CD4-positive, alpha-beta T cell treated with Interleukin-4 for 1 hour (primary cell): ENCODE measurements at regions not wholly inside any gene's neighbourhood (a gene's known extent, or its start where the extent isn't known, plus 50 kb on each side); places are given as distances from the start of the nearest gene placed in this dataset.
"Not testable (repeated sequence)": the region's sequence is repeated elsewhere in the genome, so short reads cannot be mapped to it uniquely, and the experiment has no call there.

ENCODE experiments used
- DNase-seq, 2 donors: peaks; one replicate each; pipeline ENCODE4 v3.0.0-alpha.2; 2020 to 2022

DNA sequence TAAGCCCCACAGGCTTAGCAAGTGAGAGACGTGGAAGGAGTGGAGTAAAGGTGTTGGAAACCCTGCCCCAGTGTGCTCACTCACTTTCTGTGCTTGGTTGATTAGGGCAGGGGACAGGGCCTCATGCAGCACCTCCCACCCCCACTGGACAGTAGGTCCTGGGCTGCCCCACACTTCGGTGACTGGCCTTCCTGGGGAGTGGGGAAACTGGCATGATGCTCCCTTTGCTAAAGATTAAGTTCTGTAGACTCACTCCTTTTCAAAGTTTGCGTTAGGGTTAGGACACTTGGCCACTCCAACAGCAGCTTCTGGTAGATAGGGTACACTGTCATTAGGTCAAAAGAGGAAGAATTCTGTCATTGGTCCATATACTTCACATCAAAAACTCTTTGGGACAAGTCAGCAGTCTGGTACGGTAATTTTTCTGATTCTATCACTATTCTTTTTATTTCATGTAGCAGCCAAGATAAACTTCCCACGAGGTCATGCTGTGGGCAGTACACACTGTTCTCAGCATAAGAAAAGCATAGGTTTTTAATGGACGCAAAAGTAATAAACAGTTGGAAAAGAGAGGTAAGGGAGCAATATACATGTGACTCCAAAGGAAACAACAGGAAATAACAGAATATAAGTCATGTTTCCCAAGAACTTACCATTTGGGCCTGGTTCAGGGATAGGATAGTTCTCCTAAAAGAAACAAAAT lies 106.6 kb upstream of the TERB2 start:
- DNase-seq, result not testable (repeated sequence)

DNA sequence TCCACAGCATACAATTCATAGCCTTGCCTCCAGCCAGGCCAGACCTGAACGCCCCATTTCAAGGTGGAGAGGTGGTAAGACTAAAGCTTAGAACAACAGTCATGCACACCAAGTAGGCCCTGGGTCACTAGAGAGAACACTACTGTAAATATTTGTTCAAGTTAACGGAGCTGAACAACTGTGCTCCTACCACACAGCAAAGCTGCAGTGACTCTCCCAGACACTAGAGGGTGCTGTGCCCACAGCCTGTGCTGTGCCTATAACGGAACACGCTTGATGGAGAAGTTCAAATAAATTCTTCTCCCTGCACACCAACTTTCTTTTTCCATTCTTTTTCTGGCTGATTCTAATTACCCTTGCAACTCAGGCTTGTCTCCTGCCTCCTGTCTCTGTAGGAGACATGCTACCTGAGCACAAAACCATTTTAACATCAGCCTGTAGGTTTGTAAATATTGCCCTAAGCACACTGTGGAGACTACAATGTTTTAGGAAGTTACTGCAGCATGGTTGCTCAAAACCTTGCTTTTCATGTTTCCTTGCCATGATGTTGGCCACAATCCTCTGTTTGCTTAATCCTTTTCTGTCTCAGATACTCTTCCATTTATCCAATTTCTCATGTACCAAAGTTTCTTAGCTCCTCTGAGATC lies 103.1 kb upstream of the TERB2 start:
- DNase-seq, result peak; percentile 62 to 66

GRCh38 chr15:44854696-44855095 lies 101.8 kb upstream of the TERB2 start:
- DNase-seq, result not testable (repeated sequence)

DNA sequence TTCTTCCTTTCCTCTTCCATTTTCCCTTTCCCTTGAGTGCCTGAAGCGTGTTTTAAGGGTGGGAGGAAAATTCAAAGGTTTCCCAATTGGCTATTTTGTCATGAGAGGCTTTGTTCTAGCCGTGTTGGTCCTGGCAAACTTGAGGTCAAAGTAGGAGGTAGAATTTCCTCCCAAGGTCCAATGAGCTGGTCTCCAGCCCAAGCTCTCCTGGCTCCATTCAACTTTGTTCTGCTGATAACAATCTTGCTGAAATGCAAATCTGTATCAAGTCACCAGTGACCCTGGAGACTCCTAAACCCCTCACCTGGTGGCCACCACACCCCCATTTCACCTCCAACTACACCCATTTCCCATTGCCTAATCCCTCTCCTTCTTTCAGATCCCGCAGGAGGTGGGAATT lies 100.2 kb upstream of the TERB2 start:
- DNase-seq, result not testable (repeated sequence)

DNA sequence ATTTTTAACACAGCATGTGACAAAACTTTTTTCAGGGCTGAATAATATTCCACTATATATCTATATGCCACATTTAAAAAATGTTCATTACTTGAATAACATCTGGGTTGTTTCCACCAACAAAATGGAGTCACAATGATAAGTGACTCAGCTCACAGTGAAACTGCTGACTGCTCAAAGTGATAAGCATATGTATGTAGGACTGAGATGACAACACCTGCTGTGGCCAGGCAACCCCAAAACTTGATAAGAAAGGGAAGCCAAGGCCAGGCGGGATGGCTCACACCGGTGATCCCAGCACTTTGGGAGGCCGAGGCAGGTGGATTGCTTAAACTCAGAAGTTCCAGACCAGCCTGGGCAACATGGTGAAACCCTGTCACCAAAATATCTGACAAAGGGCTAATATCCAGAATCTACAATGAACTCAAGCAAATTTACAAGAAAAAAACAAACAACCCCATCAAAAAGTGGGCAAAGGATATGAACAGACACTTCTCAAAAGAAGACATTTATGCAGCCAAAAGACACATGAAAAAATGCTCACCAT lies 99.2 kb upstream of the TERB2 start:
- DNase-seq, result not testable (repeated sequence)

GRCh38 chr15:44859088-44859487 lies 97.4 kb upstream of the TERB2 start:
- DNase-seq, result not testable (repeated sequence)

DNA sequence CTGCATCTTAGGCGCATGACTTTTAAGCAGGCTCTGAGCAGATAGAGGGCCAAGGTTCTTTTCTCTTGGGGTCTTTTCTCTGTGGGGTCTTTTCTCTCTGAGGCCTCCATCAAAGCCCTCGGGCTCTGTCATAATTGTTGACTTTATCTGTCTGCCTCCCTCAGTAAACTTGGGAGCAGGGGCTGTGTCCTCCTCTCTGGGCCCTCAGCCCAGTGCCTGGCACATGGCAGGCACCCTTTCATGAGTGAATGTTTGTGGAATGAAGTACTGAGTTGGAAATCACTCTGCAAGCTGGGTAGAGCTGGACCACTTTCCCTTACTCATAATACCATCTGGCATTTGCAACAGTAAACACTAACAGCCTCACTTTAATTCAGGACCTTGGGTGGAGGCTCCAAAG lies 96.3 kb upstream of the TERB2 start:
- DNase-seq, result not testable (repeated sequence)

DNA sequence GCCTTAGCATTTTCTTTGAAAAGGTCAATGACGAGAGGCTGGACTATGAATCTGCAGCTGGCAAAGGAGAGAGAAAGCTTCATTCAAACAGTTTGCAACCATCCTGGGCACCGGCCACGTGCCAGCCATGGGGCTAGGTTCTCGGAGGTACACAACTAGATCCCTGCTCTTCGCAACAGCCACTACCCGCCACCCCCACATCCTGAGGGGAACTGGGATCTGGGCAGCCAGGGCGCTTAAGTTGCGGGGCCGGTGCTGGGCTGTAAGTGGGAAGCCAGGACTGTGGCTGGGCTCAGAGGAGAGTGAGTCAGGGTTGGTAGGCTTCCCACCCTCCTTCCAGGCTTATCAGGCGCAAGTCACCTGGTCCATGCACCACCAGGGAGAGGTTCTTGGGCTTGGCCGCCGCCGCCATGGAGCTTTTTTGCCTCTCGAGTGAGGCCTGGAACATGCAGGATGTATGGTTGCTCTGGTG lies 95.0 kb upstream of the TERB2 start:
- no peak for DNase-seq

- DNase-seq, result no peak
Observed at GRCh38 chr15:44861917-44862316, 94.6 kb upstream of the TERB2 start.

GRCh38 chr15:44862866-44863265 lies 93.6 kb upstream of the TERB2 start:
- not testable (repeated sequence) for DNase-seq

DNA sequence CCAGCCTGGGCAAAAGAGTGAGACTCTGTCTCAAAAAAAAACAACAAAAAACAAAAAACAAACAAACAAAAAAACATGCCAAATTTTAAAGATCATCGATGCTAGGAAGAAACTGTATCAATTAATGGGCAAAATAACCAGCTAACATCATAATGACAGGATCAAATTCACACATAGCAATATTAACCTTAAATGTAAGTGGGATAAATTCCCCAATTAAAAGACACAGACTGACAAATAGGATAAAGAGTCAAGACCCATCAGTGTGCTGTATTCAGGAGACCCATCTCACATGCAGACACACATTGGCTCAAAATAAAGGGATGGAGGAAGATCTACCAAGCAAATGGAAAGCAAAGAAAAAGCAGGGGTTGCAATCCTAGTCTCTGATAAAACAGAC lies 88.4 kb upstream of the TERB2 start:
- not testable (repeated sequence) for DNase-seq

DNA sequence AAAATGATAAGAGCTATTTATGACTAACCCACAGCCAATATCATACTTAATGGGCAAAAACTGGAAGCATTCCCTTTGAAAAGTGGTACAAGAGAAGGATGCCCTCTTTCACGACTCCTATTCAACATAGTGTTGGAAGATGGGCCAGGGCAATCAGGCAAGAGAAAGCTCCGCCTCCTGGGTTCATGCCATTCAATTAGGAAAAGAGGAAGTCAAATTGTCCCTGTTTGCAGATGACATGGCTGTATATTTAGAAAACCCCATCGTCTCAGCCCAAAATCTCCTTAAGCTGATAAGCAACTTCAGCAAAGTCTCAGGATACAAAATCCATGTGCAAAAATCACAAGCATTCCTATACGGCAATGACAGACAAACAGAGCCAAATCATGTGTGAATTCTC lies 86.4 kb upstream of the TERB2 start:
- not testable (repeated sequence) for DNase-seq

DNA sequence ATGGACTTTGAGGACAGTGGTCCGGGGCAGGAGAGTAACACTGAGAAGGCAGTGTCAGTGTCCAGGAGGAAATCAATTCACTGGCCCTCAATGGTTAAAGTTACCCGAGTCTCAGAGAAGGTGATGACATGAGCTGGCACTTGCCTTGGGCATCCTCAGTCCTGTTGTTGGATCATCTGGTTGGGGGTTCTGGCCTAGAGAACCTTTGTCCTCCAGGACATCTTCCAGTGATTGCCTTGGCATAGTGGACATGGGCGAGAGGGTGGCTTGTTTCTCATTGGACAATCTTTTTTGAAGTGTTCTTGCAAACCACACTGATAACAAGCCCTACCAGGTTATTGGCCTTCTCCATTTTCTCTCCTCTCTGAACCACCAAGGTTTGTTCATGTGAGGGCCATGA lies 83.4 kb upstream of the TERB2 start:
- no peak for DNase-seq

DNA sequence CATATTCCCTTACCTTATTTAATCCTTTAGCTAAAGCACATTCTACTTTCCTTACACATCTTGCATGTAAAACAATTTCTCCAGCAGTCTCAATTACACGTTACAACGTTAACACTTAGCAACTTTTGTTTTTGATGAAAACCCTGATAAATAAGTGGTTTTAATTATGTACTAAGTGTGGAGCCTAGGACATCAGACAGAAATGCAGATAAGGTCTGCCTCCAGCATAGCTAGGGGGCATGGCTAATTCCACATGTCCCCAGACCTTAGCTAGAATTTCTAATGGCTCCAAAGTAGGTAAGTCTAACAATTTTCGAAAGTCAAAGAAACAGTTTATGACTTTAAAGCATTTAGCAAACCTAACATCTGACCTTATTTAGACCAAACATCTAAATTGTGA lies 77.4 kb upstream of the TERB2 start:
- no peak for DNase-seq

GRCh38 chr15:44882499-44882968 lies 74.0 kb upstream of the TERB2 start:
- DNase-seq, result no peak

GRCh38 chr15:44883199-44883877 lies 73.1 kb upstream of the TERB2 start:
- no peak for DNase-seq

- DNase-seq, result not testable (repeated sequence)
Observed at GRCh38 chr15:44898890-44899651, 57.4 kb upstream of the TERB2 start.

DNA sequence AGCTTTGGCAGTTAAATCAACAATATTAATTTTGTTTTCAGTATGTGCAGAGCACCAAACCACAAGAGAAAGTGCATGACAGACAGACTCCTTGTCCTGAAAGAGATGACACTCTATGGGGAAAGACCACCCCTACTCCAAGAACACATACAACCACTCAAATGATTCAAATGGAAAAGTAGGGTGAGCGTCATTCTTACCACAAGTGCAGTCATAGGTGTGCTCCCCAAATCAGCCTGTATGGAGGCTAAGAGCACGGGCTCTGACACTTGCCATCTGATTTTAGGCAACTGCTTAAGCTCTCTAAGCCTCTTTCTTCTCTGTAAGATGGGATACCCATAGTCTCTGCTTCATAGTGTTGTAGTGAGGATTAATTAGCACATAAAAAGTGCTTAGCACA lies 56.7 kb upstream of the TERB2 start:
- not testable (repeated sequence) for DNase-seq

DNA sequence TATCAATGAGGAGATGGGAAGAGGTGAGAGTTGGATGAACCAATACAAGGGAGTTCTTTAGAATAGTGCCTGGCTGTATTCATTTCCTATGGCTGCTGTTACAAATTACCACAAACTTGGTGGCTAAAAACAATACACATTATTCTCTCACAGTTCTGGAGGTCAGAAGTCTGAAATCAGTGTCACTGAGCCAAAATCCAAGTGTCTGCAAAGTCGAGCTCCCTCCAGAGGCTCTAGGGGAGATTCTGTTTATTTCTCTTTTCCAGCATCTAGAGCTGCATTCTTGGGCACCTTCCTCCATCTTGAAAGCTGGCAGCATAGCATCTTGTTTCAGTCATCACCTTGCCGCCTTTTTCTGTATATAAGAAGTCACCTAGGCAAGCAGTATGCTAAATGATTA lies 55.7 kb upstream of the TERB2 start:
- not testable (repeated sequence) for DNase-seq

DNA sequence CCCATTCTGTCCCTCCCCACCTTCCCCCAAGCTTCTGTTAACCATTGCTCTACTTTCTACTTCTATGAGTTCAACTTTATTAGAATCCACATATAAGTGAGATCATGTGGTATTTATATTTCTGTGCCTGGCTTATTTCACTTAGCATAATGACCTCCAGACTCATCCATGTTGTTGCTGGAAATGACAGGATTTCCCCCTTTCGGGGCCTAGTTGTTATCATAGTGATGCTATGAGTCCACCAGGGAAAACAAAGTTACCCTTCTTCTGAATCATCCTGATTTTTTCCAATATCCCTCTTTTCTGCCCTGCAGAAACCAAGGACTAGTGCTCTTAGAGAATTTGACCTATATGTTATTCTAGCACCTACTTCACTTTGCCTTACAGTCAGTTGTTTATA lies 53.2 kb upstream of the TERB2 start:
- not testable (repeated sequence) for DNase-seq

GRCh38 chr15:44904651-44905340 lies 51.7 kb upstream of the TERB2 start:
- DNase-seq, result not testable (repeated sequence)
